SJCRH30 (cell line): ENCODE measurements at regions not wholly inside any gene's neighbourhood (a gene's known extent, or its start where the extent isn't known, plus 50 kb on each side); places are given as distances from the start of the nearest gene placed in this dataset.
"Not testable (repeated sequence)": the region's sequence is repeated elsewhere in the genome, so short reads cannot be mapped to it uniquely, and the experiment has no call there.

Experiments used
- DNase-seq, 2 experiments: peaks; one replicate each; pipeline ENCODE4 v3.0.0-alpha.2; 2015 to 2020
- H3K27ac ChIP-seq: fragments of 250-450 bp; sonication (Bioruptor Pico); 2 replicates; pipeline ENCODE4 v1.5.1; 2020; ENCODE audit warnings: mild to moderate bottlenecking, moderate library complexity
- H3K27me3 ChIP-seq: fragments of 250-450 bp; sonication (Bioruptor Pico); 2 replicates; pipeline ENCODE4 v1.5.1; 2020; ENCODE audit warnings: mild to moderate bottlenecking, moderate library complexity
- H3K36me3 ChIP-seq: fragments of 250-450 bp; sonication (Bioruptor Pico); 2 replicates; pipeline ENCODE4 v1.5.1; 2020; ENCODE audit warnings: mild to moderate bottlenecking, moderate library complexity
- H3K4me1 ChIP-seq: fragments of 250-450 bp; sonication (Bioruptor Pico); 2 replicates; pipeline ENCODE4 v1.5.1; 2020; ENCODE audit warnings: mild to moderate bottlenecking, moderate library complexity
- H3K4me3 ChIP-seq: fragments of 250-450 bp; sonication (Bioruptor Pico); 2 replicates; pipeline ENCODE4 v1.5.1; 2020; ENCODE audit warnings: mild to moderate bottlenecking, moderate library complexity
- H3K9me3 ChIP-seq: fragments of 250-450 bp; sonication (Bioruptor Pico); replicated peaks from 2 replicates; pipeline ENCODE4 v1.5.1; 2020; ENCODE audit warnings: mild to moderate bottlenecking, moderate library complexity

DNA sequence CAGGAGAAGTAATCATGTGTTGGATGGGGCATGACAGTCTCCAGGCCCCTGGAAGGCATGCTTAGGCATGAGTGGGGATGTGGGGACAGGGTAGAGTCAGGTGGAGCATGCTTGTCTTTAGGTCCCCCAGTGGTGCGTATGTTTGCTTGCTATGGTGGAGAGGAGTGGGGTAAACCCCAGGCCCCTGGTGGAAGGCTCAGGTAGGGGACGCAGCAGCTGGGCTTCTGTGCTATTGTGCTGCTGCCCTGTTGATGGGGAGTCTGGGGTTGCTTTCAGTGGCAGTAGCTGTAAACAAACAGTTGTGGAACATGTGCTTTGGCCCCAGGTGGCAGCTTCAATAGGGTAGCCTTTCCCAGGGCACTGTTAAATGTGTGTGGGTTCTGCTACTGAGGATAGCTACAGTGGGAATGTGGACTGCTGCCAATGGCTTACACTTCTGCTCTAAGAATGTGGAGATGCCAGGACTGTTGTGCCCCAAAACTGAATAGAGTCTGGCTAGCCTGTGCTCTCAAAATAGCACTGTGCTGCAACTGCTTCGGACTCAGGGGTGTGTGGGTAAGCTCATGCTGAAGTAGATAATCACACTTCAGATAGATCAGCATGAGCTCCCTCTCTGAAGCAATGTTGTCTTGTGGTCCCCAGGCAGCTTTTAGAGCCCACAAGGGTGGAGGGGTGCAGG, 1257.3 kb downstream of the DIAPH3 start:
- H3K27ac ChIP-seq: no peak overlapping the region
- no peaks in the 10 kb centered on the region for H3K9me3 ChIP-seq
- DNase-seq: no peak
- no peak overlapping the region for H3K4me3 ChIP-seq
- H3K36me3 ChIP-seq: no peaks in the 10 kb centered on the region
- no peaks in the 10 kb centered on the region for H3K4me1 ChIP-seq
- H3K27me3 ChIP-seq: no peaks in the 10 kb centered on the region

DNA sequence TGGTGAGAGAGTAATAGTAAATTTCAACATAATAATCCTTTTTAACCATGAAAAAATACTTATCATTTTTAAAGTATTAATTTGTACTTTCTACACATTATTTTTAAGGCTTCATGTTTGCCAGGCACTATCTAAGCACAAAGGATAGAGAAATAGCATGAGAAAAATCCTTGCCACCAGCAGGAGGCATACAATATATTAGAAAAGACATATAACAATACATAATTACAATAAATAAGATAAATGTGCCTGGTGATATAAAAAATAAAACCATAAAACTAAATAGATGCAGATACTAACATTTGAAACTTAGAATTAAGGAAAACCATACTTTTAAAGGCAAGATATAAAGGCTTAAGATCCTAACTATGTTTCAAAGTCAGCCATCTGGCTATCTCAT, 1256.4 kb downstream of the DIAPH3 start:
- Histone ChIP-seq H3K4me3 (no peak overlapping the region), H3K9me3 (no peaks in the 10 kb centered on the region), H3K4me1 (no peaks in the 10 kb centered on the region), H3K27ac (no peak overlapping the region), H3K36me3 (no peaks in the 10 kb centered on the region), H3K27me3 (no peaks in the 10 kb centered on the region)
- DNase-seq: no peak

DNA sequence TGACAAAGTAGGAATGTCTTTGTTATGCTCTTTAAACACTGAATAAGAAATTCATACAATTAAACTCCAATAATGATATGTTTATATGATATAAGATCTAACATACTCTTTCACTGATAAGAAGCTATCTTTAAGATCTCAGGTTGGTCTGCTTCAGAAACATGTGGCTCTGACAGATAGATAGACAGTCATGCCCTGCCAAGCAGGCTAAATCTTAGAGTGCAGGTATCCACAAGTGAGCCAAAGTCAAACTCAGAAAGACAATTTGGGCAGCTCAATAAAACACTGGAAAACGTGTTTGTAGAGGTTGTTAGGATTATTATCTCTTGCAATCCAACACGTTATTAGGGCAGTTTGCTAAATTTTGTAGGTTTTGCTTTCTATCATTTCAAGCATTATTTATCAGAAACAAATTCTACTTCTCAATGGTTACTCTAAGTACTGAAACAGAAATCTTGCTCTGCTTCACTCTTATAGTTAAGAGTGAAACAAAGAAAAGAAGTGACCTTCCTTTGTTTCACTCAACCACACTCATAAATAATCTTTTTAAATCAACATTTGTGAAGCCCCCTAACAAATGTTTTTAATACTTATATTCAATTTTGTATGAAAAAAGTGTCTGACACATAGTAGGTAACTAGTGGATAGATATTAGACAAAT, 1255.6 kb downstream of the DIAPH3 start:
- Histone ChIP-seq H3K9me3 (no peaks in the 10 kb centered on the region), H3K4me1 (no peaks in the 10 kb centered on the region), H3K36me3 (no peaks in the 10 kb centered on the region), H3K27ac (no peak overlapping the region), H3K4me3 (no peak overlapping the region), H3K27me3 (no peaks in the 10 kb centered on the region)
- DNase-seq: no peak

DNA sequence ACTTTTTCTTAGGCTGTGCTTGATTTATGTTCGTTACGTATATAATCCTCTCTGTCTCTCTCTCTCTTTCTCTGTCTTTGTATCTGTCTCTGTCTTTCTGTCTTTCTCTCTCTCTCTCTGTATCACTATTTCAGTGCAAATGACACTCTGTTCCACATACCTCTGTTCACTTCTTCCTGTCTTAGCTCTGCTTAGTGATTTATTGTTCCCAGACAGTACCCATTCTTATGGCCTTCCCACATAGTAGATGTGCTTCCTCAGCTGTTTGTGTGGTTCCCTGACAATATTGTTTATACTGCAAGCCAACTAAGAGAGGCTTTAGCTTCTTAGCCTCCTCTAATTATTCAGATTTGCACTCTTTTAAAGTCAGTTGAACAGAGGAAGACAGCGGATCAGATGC, 1244.2 kb downstream of the DIAPH3 start:
- Histone ChIP-seq H3K36me3 (no peaks in the 10 kb centered on the region), H3K4me1 (no peaks in the 10 kb centered on the region), H3K4me3 (no peak overlapping the region), H3K27me3 (no peaks in the 10 kb centered on the region), H3K27ac (no peak overlapping the region), H3K9me3 (no peaks in the 10 kb centered on the region)
- peak in 1 of 2 experiments; percentile 19 for DNase-seq

DNA sequence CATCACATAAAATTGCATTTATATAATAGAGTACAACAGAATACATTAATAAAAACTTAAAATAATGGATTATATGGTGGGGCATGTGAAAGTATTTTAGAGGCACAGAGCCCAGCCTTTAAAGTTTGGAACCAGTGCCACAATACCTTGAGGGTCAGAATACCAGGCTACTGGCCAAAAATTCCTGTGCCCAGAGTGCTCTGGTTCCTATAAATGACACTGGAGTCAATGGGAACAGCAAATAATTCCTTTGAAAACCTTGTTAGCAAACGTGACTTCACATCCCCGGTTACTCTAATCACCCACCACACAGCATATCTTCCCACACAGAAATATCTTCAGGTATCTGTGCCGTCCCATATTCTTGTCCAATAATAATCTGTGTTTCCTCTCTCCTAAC, 1242.6 kb downstream of the DIAPH3 start:
- no peak for DNase-seq
- Histone ChIP-seq H3K36me3 (no peaks in the 10 kb centered on the region), H3K27ac (no peak overlapping the region), H3K4me1 (no peaks in the 10 kb centered on the region), H3K27me3 (no peaks in the 10 kb centered on the region), H3K4me3 (no peak overlapping the region), H3K9me3 (no peaks in the 10 kb centered on the region)

DNA sequence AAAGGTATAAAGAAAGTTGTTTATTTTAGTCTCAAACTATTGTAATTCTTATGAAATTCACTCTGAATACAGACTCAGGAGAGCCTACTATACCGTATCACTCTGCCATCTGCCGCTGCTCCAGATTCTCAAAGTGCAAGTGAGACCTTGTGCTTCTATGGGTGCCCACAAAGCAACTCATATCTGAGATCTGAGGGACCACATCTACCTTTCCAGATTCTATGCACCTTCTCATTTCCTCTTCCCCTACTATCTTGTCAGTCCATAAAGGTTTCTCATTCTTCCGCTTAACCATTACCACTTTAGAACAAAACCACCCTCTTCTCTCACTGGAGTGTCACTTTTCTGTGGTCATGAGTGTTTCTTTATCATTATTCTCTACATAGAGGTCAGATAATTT, 1236.9 kb downstream of the DIAPH3 start:
- H3K36me3 ChIP-seq: no peaks in the 10 kb centered on the region
- H3K27ac ChIP-seq: no peak overlapping the region
- no peaks in the 10 kb centered on the region for H3K9me3 ChIP-seq
- no peak overlapping the region for H3K4me3 ChIP-seq
- no peaks in the 10 kb centered on the region for H3K27me3 ChIP-seq
- H3K4me1 ChIP-seq: no peaks in the 10 kb centered on the region
- DNase-seq: no peak

DNA sequence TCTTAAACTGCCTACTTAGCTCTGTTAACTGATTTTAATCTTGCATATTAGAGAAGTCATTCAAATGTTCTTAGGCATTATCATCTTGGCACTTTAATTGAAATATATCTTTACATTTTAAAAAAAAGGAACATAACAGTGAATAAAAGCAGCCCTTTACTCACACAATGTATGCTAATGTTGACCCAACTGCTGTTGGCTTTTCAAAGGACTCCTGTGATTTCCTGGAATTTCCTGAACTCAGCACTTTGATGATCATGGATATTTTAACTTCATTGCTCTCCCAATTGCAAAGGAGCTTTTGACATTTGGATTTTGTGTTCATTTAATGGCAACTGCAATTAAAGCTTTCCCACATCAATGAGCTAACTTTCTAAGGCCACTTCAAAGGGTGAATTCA, 1230.3 kb downstream of the DIAPH3 start:
- H3K4me1 ChIP-seq: no peaks in the 10 kb centered on the region
- no peak overlapping the region for H3K4me3 ChIP-seq
- H3K9me3 ChIP-seq: no peaks in the 10 kb centered on the region
- no peak for DNase-seq
- no peaks in the 10 kb centered on the region for H3K27me3 ChIP-seq
- H3K27ac ChIP-seq: no peak overlapping the region
- no peaks in the 10 kb centered on the region for H3K36me3 ChIP-seq

DNA sequence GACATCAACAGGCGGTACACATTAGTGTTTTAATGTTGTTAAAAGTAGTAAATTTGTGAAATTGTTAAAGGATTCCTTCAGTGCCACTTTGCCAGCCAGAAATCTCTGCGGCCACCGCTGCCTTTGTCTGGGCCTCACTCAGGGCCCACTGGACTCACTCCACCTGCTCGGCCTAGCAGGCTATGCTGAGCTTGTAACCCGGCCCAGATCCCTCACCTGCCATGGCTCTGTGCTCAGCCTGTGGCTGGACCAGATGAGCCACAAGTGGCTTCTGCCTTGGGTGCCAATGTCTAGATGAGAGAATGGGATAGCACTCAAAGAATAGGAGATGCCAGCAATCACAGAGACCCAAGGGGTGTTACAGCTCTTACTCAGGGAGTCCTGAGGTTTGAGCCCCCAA, 1228.0 kb downstream of the DIAPH3 start:
- Histone ChIP-seq H3K36me3 (no peaks in the 10 kb centered on the region), H3K4me3 (no peak overlapping the region), H3K9me3 (no peaks in the 10 kb centered on the region), H3K27me3 (no peaks in the 10 kb centered on the region), H3K4me1 (no peaks in the 10 kb centered on the region), H3K27ac (no peak overlapping the region)
- no peak for DNase-seq

DNA sequence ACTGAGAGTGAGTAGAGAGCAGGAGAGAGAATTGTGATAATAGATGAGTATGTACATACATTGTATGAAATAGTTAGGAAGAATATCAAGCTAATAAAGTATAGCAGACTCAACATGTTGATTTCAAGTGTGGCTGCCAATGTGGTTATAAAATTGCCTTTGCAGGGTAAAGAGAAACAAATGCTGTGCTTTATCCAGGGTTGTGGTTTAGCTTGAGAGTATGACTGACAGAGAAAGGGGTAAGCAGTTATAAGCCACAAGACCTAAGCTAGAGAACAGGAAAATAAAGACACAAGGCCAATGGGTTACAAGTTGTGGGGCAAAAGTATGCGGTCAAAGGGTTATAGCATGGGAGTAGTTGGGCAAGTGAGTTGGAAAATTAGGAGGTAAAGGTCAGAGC, 1217.5 kb downstream of the DIAPH3 start:
- no peak for DNase-seq
- no peaks in the 10 kb centered on the region; the same call in 1 of the 2 replicates for H3K4me1 ChIP-seq
- no peaks in the 10 kb centered on the region for H3K36me3 ChIP-seq
- no peak overlapping the region for H3K27ac ChIP-seq
- H3K4me3 ChIP-seq: no peak overlapping the region
- H3K9me3 ChIP-seq: no peaks in the 10 kb centered on the region; the same call in 1 of the 2 replicates
- no peaks in the 10 kb centered on the region for H3K27me3 ChIP-seq

DNA sequence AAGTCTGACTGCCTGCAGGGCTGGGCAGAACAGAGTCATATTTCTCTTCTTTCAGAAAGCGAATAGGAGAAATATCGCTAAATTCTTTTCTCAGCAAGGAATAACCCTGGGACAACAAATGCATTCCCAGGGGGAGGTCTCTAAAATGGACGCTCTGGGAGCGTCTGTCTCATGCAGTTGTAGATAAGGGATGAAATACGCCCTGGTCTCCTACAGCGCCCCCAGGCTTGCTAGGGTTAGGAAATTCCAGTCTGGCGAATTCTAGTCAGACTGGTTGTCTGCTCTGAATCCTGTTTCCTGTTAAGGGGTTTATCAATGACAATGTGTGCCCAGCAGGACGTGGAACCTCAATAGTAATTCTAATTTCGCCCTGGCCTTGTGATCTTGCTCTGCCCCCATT, 1214.1 kb downstream of the DIAPH3 start:
- H3K4me1 ChIP-seq: peaks cover 14% of the 10 kb centered on the region

DNA sequence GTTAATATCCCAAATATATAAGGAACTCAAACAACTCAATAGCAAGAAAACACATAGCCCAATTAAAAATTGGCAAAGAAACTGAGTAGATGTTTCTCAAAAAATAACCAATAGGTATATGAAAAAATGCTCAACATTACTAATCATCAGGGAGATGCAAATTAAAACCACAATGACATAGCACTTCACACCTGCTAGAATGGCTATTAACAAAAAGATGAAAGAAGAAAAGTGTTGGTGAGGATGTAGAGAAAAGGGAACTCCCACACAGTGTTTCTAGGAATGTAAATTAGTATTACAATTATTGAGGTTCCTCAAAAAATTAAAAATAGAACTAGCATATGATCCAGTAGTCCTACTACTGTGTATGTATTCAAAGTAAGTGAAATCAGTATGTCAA, 1212.8 kb downstream of the DIAPH3 start:
- Histone ChIP-seq H3K27me3 (no peaks in the 10 kb centered on the region), H3K36me3 (no peaks in the 10 kb centered on the region), H3K27ac (no peak overlapping the region), H3K9me3 (no peaks in the 10 kb centered on the region; the same call in 1 of the 2 replicates), H3K4me3 (no peak overlapping the region), H3K4me1 (peaks cover 14% of the 10 kb centered on the region)
- DNase-seq: no peak

More for the DNA sequence above, 1214.1 kb downstream of the DIAPH3 start:
- Histone ChIP-seq H3K27me3 (no peaks in the 10 kb centered on the region), H3K36me3 (no peaks in the 10 kb centered on the region), H3K4me3 (no peak overlapping the region), H3K27ac (no peak overlapping the region), H3K9me3 (no peaks in the 10 kb centered on the region; the same call in 1 of the 2 replicates)
- peak; percentile 2 to 22 for DNase-seq

DNA sequence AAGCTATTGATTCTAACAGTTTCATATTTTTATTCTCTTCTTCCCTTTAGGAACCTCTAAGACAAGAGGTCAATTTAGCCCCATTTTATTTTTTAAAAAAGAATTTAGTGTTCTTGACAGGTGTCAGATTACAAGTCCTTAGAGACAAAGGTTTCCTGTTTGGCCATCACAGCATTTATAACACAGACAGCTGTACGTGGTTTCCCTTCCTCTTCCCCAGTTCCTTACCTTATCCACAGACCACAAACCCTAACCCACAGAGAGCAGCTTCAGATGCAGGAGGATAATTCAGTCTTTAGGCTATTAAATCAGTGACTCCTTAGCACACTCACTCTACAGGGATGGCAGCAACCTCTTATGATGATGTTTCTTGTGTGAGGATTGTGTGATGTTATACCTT, 1210.1 kb downstream of the DIAPH3 start:
- DNase-seq: peak; percentile 50 to 80
- H3K36me3 ChIP-seq: no peaks in the 10 kb centered on the region
- H3K9me3 ChIP-seq: no peaks in the 10 kb centered on the region; the same call in 1 of the 2 replicates
- no peaks in the 10 kb centered on the region for H3K27me3 ChIP-seq
- no peak overlapping the region for H3K4me3 ChIP-seq
- no peak overlapping the region for H3K27ac ChIP-seq
- H3K4me1 ChIP-seq: peaks cover 14% of the 10 kb centered on the region

DNA sequence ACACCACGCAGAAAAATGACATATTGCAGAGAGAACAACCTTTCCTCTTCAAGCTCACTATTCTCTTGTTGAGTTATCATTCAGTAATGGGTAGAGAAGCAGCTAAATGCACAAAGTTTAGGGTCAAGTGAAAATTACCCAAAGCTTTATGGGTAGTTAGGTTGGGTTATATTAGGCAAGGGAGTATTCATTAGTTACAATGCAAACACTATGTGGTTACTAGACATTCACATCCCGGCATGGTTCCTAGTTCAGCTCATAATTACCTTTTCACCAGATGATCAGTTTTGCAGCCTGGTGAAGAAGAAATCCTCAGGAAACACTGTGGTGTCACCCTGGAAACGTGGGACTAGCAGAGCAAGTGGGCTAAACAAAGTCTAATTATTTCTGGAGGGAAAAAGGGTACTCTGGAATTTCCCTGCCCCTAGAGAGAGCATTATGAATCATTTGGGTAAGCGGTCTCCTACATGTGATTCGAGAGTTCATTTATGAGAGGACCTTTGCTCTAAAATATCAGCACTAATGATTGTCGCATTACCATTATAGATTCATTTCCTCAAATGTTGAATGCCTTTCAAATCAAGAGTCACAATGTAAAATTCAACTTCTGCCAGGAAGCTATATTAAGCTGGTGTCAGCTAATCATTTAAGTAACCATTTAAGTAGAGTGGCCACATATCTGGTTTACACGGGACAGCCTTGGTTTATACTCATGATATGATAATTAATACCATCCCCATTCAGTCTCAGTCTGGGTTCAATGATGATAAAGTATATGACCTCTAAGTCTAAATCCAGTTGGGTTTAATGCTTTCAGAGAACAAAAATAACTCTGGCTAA, 1208.0 kb downstream of the DIAPH3 start:
- Histone ChIP-seq H3K4me3 (no peak overlapping the region), H3K27ac (no peak overlapping the region), H3K27me3 (no peaks in the 10 kb centered on the region), H3K36me3 (no peaks in the 10 kb centered on the region), H3K9me3 (no peaks in the 10 kb centered on the region), H3K4me1 (peaks cover 14% of the 10 kb centered on the region)
- DNase-seq: no peak

DNA sequence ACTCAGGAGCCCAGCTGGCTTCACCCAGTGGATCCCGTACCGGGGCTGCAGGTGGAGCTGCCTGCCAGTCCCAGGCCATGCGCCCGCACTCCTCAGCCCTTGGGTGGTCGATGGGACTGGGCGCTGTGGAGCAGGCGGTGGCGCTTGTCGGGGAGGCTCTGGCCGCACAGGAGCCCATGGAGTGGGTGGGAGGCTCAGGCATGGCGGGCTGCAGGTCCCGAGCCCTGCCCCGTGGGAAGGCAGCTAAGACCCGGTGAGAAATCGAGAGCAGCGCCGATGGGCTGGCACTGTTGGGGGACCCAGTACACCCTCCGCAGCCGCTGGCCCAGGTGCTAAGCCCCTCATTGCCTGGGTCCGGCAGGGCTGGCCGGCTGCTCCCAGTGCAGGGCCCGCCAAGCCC, 1205.6 kb downstream of the DIAPH3 start:
- H3K27me3 ChIP-seq: not testable (repeated sequence)

DNA sequence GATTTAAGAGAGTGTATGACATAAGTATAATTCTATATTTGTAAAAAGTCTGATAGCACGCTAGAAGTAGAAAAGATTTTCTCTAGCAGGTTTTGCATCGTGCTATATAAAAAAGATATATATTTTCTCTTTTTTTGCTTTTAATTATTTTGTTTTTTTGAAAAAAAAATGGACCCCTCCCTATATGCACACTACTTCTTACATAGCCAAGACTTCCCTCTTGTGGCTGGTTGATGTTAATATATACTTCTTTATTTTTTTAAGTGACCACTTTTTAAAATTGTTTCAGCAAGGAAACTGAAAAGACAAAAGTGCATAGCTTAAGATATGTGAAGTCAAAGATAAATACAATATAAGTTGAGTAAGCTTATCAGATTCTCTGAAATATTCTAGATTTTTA, 1202.8 kb downstream of the DIAPH3 start:
- Histone ChIP-seq H3K36me3 (no peaks in the 10 kb centered on the region), H3K27ac (no peak overlapping the region), H3K9me3 (no peaks in the 10 kb centered on the region), H3K27me3 (no peaks in the 10 kb centered on the region), H3K4me1 (no peaks in the 10 kb centered on the region), H3K4me3 (no peak overlapping the region)
- peak in 1 of 2 experiments; percentile 20 for DNase-seq

More for the DNA sequence above, 1205.6 kb downstream of the DIAPH3 start:
- H3K4me3 ChIP-seq, H3K27ac ChIP-seq, H3K9me3 ChIP-seq, H3K36me3 ChIP-seq, DNase-seq: not testable (repeated sequence)
- peaks cover 12% of the 10 kb centered on the region for H3K4me1 ChIP-seq
